PC-3 (cell line): ENCODE measurements at regions not wholly inside any gene's neighbourhood (a gene's known extent, or its start where the extent isn't known, plus 50 kb on each side); places are given as distances from the start of the nearest gene placed in this dataset.

ENCODE experiments used
- ATAC-seq: fragments of 200-7000 bp; cut with Tn5 transposase; 2 replicates; pipeline ENCODE4 v1.9.1; 2020; ENCODE audit warnings: mild to moderate bottlenecking, moderate library complexity
- BruUV-seq: library from RNA; stranded (reverse); fragments of 400-500 nt; replicated peaks from 2 replicates; lab custom pipeline; 2021; lab: Mats Ljungman, UMichigan
- CTCF ChIA-PET: fragments of 300-600 bp; sonication (Branson Sonifier 250); formaldehyde crosslinking; loops from one replicate; lab custom pipeline; 2022; ENCODE audit warnings: antibody characterized with exemption; lab: Charles Lee
- POLR2A ChIA-PET: fragments of 300-600 bp; sonication (Branson Sonifier 250); formaldehyde crosslinking; loops from one replicate; lab custom pipeline; 2022; ENCODE audit warnings: antibody characterized with exemption; ENCODE audit not compliant: unreplicated experiment; lab: Charles Lee
- DNase-seq: peaks from one replicate; pipeline ENCODE4 v3.0.0-alpha.2; 2015
- H2AFZ ChIP-seq: fragments of 300-600 bp; sonication (generic); 2 replicates; pipeline ENCODE4 v1.6.0; 2016; ENCODE audit warnings: antibody characterized with exemption, low read length
- H3F3A ChIP-seq: fragments of 300-600 bp; sonication (generic); one replicate; pipeline ENCODE4 v1.6.0; 2017; ENCODE audit warnings: antibody characterized with exemption, low read length, control low read depth, mild to moderate bottlenecking; ENCODE audit not compliant: unreplicated experiment
- H3K27ac ChIP-seq: fragments of 300-600 bp; sonication (generic); 2 replicates; pipeline ENCODE4 v1.5.1; 2016; ENCODE audit warnings: mild to moderate bottlenecking, low read length
- H3K27me3 ChIP-seq: fragments of 300-600 bp; sonication (generic); 2 replicates; pipeline ENCODE4 v1.6.1; 2016; ENCODE audit warnings: low read length, mixed read lengths
- H3K36me3 ChIP-seq: fragments of 300-600 bp; sonication (generic); 2 replicates; pipeline ENCODE4 v1.6.1; 2016; ENCODE audit warnings: low read depth, mixed run types, low read length, mixed read lengths
- H3K4me1 ChIP-seq: fragments of 300-600 bp; sonication (generic); 2 replicates; pipeline ENCODE4 v1.5.1; 2016; ENCODE audit warnings: low read length; ENCODE audit not compliant: insufficient read depth
- H3K4me2 ChIP-seq: fragments of 300-600 bp; sonication (generic); 2 replicates; pipeline ENCODE4 v1.6.0; 2016; ENCODE audit warnings: low read length
- H3K4me3 ChIP-seq: fragments of 300-600 bp; sonication (generic); 2 replicates; pipeline ENCODE4 v1.5.1; 2016; ENCODE audit warnings: mild to moderate bottlenecking, low read length, mixed read lengths
- H3K79me2 ChIP-seq: fragments of 300-600 bp; sonication (generic); 2 replicates; pipeline ENCODE4 v1.6.1; 2017; ENCODE audit warnings: low read length, mixed read lengths
- H3K9ac ChIP-seq: fragments of 300-600 bp; sonication (generic); 2 replicates; pipeline ENCODE4 v1.6.0; 2016; ENCODE audit warnings: mild to moderate bottlenecking, low read length
- H3K9me2 ChIP-seq: fragments of 300-600 bp; sonication (generic); replicated peaks from 2 replicates; pipeline ENCODE4 v1.6.1; 2016; ENCODE audit warnings: mixed run types, low read length, mixed read lengths
- H3K9me3 ChIP-seq: fragments of 300-600 bp; sonication (generic); 2 replicates; pipeline ENCODE4 v1.6.1; 2016; ENCODE audit warnings: low read length, mixed read lengths
- H4K20me1 ChIP-seq: fragments of 300-600 bp; sonication (generic); 2 replicates; pipeline ENCODE4 v1.6.1; 2016; ENCODE audit warnings: low read length, mixed read lengths
- EZH2 ChIP-seq: fragments of 300-600 bp; sonication (generic); IDR thresholded peaks from one replicate; pipeline ENCODE4 v1.6.1; 2017; ENCODE audit warnings: antibody characterized with exemption, mild to moderate bottlenecking, low read length; ENCODE audit not compliant: unreplicated experiment
- EZH2phosphoT487 ChIP-seq: fragments of 300-600 bp; sonication (generic); IDR thresholded peaks from 2 replicates; pipeline ENCODE4 v1.6.1; 2018; ENCODE audit warnings: mild to moderate bottlenecking, antibody characterized with exemption, low read length, borderline replicate concordance
- intact Hi-C: fragments of 100-400 bp; cut with micrococcal nuclease; formaldehyde crosslinking; loops from 2 replicates; pipeline ENCODE4 v1.9.0; 2023
- TF ChIP-seq, protein P1 (sequence below): fragments of 300-600 bp; sonication (generic); conservative IDR thresholded peaks from 2 replicates; pipeline ENCODE4 v1.5.1; 2017; ENCODE audit warnings: antibody characterized with exemption, low read depth, mild to moderate bottlenecking, low read length

- POLR2A ChIA-PET, result interaction anchor here (0.6 kb wide), 1 partner anchor 20 kb away, joined by 18 read pairs; no protein-coding TSS in a partner anchor
- no peaks in the 10 kb centered on the region for H3K27me3 ChIP-seq
- peak overlapping the region; percentile 16 for H3K4me2 ChIP-seq
- H3K4me1 ChIP-seq, result peaks cover 24% of the 10 kb centered on the region
- H3K9me3 ChIP-seq, result no peaks in the 10 kb centered on the region
- no peak overlapping the region for H3K4me3 ChIP-seq
- DNase-seq (peak; percentile 47), ATAC-seq (peak; percentile 67)
- H3K9me2 ChIP-seq, result no peaks in the 10 kb centered on the region
- no peaks in the 10 kb centered on the region for H3K79me2 ChIP-seq
- no peaks in the 10 kb centered on the region for H3F3A ChIP-seq
- peak overlapping the region; percentile 25; the same call in 1 of the 2 replicates for H3K27ac ChIP-seq
- no TSS peak for BruUV-seq
- H4K20me1 ChIP-seq, result no peaks in the 10 kb centered on the region
- no peaks in the 10 kb centered on the region for H3K36me3 ChIP-seq
- no peak overlapping the region for H2AFZ ChIP-seq
- intact Hi-C loops, result no loop called here
- CTCF ChIA-PET, result no interaction called here
- H3K9ac ChIP-seq, result no peak overlapping the region; the same call in 1 of the 2 replicates
- TF ChIP-seq EZH2phosphoT487 (no peak), EZH2 (no peak)
- TF ChIP-seq, protein P1, sequence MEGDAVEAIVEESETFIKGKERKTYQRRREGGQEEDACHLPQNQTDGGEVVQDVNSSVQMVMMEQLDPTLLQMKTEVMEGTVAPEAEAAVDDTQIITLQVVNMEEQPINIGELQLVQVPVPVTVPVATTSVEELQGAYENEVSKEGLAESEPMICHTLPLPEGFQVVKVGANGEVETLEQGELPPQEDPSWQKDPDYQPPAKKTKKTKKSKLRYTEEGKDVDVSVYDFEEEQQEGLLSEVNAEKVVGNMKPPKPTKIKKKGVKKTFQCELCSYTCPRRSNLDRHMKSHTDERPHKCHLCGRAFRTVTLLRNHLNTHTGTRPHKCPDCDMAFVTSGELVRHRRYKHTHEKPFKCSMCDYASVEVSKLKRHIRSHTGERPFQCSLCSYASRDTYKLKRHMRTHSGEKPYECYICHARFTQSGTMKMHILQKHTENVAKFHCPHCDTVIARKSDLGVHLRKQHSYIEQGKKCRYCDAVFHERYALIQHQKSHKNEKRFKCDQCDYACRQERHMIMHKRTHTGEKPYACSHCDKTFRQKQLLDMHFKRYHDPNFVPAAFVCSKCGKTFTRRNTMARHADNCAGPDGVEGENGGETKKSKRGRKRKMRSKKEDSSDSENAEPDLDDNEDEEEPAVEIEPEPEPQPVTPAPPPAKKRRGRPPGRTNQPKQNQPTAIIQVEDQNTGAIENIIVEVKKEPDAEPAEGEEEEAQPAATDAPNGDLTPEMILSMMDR, result no peak
These were observed 50.2 kb upstream of the ROR1 start for GRCh38 chr1:63723602-63724001.
